Psoas muscle (tissue), 7 donors: ENCODE measurements at regions not wholly inside any gene's neighbourhood (a gene's known extent, or its start where the extent isn't known, plus 50 kb on each side); places are given as distances from the start of the nearest gene placed in this dataset.

ENCODE experiments used
- ATAC-seq, 4 donors: fragments of 200-7000 bp; cut with Tn5 transposase; one replicate each; pipeline ENCODE4 v1.9.1; 2020; ENCODE audit warnings: moderate library complexity in 3 of 4, mild to moderate bottlenecking in 2 of 4
- DNase-seq, 2 donors: peaks; one replicate each; pipeline ENCODE4 v3.0.0-alpha.2; 2020
- H3K27ac ChIP-seq: fragments of 200-600 bp; one replicate; pipeline ENCODE4 v1.8.0; 2022
- H3K27me3 ChIP-seq, 3 donors: fragments of 200-600 bp in 1 of 3; one replicate each; pipeline versions ENCODE4 v1.6.1 to v1.8.0; 2013 to 2022; ENCODE audit warnings: low read length in 2 of 3, mild to moderate bottlenecking in 2 of 3, moderate library complexity in 1 of 3; ENCODE audit not compliant: insufficient read depth in 3 of 3
- H3K36me3 ChIP-seq, 2 donors: fragments of 200-600 bp in 1 of 2; one replicate each; pipeline versions ENCODE4 v1.6.1 to v1.8.0; 2013 to 2022; ENCODE audit warnings: low read depth in 1 of 2, mild to moderate bottlenecking in 1 of 2, moderate library complexity in 1 of 2; ENCODE audit not compliant: insufficient read depth in 1 of 2
- H3K4me1 ChIP-seq: fragments of 200-600 bp; one replicate; pipeline ENCODE4 v1.8.0; 2022
- H3K4me3 ChIP-seq: fragments of 200-600 bp; one replicate; pipeline ENCODE4 v1.8.0; 2022; ENCODE audit warnings: mild to moderate bottlenecking
- H3K9me3 ChIP-seq: fragments of 200-600 bp; one replicate; pipeline ENCODE4 v1.8.0; 2022
- WGBS, 3 donors: extraction: QIAGEN DNeasy Blood & Tissue Kit; methylation state at CpG; one replicate each; pipeline versions ENCODE4 v1.1.6 to v1.1.7; 2013; 5-methylcytosine and 5-hydroxymethylcytosine counted together
- intact Hi-C, 2 donors: fragments of 100-400 bp; cut with DNase I; formaldehyde crosslinking; loops; one replicate each; pipeline versions ENCODE4 v1.11.0 to v1.14.2; 2022
- TF ChIP-seq, protein P1 (sequence below): fragments of 200-600 bp; IDR thresholded peaks from one replicate; pipeline ENCODE4 v1.8.0; 2022; ENCODE audit warnings: antibody characterized with exemption
- donor health status: healthy with polysubstance abuse.
- donor health status: DM: no; HTN: no; CAD: no; lungs with moderate emphysema.
- donor health status: Bipolar disorder and iron deficiency.
- donor health status: healthy.
- donor health status: DM: yes; HTN: yes; CAD: no.
- donor health status: DM: no; HTN: no; CAD: no.
- donor health status: DM: yes; HTN: yes; CAD: no.

DNA sequence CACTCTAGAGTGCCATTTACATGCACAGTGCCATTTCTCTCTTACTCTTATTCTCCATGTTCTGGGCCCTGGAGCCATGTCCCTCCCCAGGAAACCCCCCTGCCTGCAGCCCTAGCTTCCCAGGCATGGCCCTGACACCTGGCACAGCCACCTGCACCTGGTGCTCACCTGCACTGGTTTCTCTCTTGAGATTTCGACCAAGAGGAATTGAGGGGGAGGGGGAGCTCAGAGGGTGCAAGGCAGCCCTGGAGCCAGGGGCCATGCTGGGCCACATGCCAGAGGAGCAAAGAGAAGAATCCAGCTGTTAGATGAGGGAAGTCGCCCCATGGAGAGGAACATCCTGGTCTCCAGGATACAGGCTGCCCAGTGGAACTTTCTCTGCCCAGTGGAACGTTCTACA is 65.0 kb upstream of the RAPGEF1 start:
- TF ChIP-seq, protein P1, sequence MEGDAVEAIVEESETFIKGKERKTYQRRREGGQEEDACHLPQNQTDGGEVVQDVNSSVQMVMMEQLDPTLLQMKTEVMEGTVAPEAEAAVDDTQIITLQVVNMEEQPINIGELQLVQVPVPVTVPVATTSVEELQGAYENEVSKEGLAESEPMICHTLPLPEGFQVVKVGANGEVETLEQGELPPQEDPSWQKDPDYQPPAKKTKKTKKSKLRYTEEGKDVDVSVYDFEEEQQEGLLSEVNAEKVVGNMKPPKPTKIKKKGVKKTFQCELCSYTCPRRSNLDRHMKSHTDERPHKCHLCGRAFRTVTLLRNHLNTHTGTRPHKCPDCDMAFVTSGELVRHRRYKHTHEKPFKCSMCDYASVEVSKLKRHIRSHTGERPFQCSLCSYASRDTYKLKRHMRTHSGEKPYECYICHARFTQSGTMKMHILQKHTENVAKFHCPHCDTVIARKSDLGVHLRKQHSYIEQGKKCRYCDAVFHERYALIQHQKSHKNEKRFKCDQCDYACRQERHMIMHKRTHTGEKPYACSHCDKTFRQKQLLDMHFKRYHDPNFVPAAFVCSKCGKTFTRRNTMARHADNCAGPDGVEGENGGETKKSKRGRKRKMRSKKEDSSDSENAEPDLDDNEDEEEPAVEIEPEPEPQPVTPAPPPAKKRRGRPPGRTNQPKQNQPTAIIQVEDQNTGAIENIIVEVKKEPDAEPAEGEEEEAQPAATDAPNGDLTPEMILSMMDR, result no peak
- no peak for ATAC-seq
- 28 to 44% (median 34%) methylated on average over 3 of the region's 3 CpGs for WGBS, 3 donors
- H3K27ac ChIP-seq, result no peak overlapping the region
- no peak for DNase-seq
- no peaks in the 10 kb centered on the region for H3K9me3 ChIP-seq
- H3K36me3 ChIP-seq, result no peaks in the 10 kb centered on the region
- H3K4me1 ChIP-seq, result no peaks in the 10 kb centered on the region
- peaks cover 0 to 53% (median 17%) of the 10 kb centered on the region in 3 donors for H3K27me3 ChIP-seq
- intact Hi-C loops, result no loop called here
- H3K4me3 ChIP-seq, result no peak overlapping the region

DNA sequence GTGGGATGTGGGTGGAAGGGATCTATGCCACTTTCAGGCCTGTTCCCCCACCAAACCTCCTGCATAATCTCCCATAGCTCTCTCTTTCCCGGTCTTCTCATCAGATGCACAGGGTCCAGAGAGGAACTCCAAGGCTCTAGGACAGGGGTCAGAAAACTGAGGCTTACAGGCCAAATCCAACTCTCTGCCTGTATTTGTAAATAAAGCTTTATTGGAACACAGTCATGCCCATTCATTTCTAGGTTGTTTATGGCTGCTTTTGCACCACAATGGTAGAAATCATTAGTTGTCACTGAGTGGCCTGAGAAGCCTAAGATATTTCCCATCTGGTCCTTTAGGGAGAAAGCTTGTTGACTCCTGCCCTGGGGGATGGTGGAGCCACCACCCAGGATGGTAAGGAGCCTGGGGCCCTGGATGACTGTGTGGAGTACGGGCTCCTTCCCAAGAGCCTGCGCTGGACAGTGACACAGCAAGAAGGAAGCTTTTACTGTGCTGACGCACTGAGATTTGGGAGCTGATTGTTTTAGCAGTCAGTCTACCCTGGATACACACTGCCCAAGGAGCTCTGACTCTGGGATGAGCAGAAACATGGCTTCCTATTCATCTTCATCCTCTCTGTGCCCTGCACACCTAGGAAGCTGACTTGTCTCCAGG is 64.0 kb upstream of the RAPGEF1 start:
- TF ChIP-seq, protein P1, result no peak
- Histone ChIP-seq H3K4me3 (no peak overlapping the region), H3K36me3 (no peaks in the 10 kb centered on the region), H3K27ac (no peak overlapping the region), H3K4me1 (no peaks in the 10 kb centered on the region), H3K27me3 (peaks cover 0 to 45% (median 14%) of the 10 kb centered on the region in 3 donors), H3K9me3 (no peaks in the 10 kb centered on the region)
- DNase-seq, result no peak
- intact Hi-C loops, result no loop called here
- 81 to 85% (median 84%) methylated on average over 4 of the region's 4 CpGs for WGBS, 3 donors
- no peak for ATAC-seq

DNA sequence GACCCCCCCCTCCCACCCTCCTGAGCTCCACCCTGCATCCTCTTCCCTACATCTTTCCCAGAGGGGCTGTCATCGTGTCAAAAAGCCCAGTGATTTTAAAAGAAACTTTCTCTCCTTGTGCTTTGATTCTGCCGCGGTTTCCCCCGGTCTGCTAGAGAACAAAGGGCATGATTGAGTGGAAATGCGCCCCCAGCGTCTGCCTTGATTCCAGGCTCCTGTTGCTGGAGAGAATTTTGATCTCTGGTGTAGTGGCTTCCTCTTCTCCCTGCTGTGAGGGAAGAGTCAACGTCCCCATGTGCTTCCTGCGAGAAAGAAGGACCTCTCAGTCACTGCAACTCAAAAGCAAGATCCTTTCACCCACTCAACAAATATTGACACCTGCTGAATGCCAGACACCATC is 61.9 kb upstream of the RAPGEF1 start:
- WGBS, 3 donors, result 28 to 41% (median 33%) methylated on average over 8 of the region's 8 CpGs
- DNase-seq, result no peak
- peaks cover 0 to 31% (median 10%) of the 10 kb centered on the region in 3 donors for H3K27me3 ChIP-seq
- ATAC-seq, result no peak
- TF ChIP-seq, protein P1, result no peak
- intact Hi-C loops, result no loop called here
- no peak overlapping the region for H3K4me3 ChIP-seq
- H3K27ac ChIP-seq, result no peak overlapping the region
- H3K36me3 ChIP-seq, result no peaks in the 10 kb centered on the region
- no peaks in the 10 kb centered on the region for H3K4me1 ChIP-seq
- no peaks in the 10 kb centered on the region for H3K9me3 ChIP-seq

DNA sequence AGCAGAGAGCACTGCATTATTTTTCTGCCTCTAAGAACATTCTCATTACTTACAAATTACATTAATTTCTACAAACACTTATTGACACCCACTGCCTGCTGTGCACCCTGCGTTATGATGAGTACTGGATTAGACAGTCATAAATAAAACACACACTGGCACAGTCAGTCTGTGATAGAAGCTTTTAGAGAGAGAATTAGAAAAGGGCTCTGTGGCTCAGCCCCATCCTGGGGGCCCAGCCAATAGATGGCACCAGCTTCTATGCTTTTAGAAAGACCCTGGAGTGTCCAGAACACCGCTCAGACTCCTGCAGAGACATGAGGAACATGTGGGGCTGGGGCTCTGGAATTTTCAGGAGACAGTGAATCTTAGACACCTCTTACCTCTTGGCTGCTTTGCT is 61.0 kb upstream of the RAPGEF1 start:
- no peaks in the 10 kb centered on the region for H3K36me3 ChIP-seq
- 50 to 55% (median 54%) methylated on average over 2 of the region's 2 CpGs for WGBS, 3 donors
- ATAC-seq (no peak), DNase-seq (no peak)
- TF ChIP-seq, protein P1, result no peak
- H3K27ac ChIP-seq, result no peak overlapping the region
- H3K4me3 ChIP-seq, result no peak overlapping the region
- H3K4me1 ChIP-seq, result no peaks in the 10 kb centered on the region
- intact Hi-C loops, result no loop called here
- no peaks in the 10 kb centered on the region for H3K9me3 ChIP-seq
- H3K27me3 ChIP-seq, result peaks cover 0 to 22% (median 10%) of the 10 kb centered on the region in 3 donors

DNA sequence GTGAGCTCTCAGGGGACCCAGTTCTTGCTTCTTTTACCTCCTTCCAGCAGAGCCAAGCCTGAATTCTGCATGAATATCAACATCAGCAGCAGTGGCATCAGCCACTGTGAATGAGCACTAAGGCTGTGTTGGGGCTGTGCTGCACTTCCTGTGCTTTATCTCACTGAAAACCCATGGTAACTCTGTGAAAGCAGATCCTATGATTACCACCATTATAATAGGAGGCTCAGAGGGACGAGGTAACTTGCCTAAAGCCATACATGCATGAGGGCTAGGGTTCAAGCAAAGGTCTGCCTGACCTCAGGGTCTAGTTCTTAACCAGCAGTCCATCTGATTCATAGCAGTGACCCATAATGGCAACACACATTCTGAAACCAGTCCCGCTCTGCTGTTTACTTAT is 60.5 kb upstream of the RAPGEF1 start:
- DNase-seq (no peak), ATAC-seq (no peak)
- Histone ChIP-seq H3K36me3 (no peaks in the 10 kb centered on the region), H3K4me1 (no peaks in the 10 kb centered on the region), H3K4me3 (no peak overlapping the region), H3K27me3 (peaks cover 0 to 17% (median 10%) of the 10 kb centered on the region in 3 donors), H3K27ac (no peak overlapping the region), H3K9me3 (no peaks in the 10 kb centered on the region)
- TF ChIP-seq, protein P1, result no peak
- 46 to 60% (median 54%) methylated on average over 2 of the region's 2 CpGs for WGBS, 3 donors
- intact Hi-C loops, result no loop called here
